ENCODE measurements at regions not wholly inside any gene's neighbourhood (a gene's known extent, or its start where the extent isn't known, plus 50 kb on each side); places are given as distances from the start of the nearest gene placed in this dataset.

GRCh38 chr2:215716956-215717355 lies 281.1 kb upstream of the FN1 start:
- DNase-seq, result no peak
- TF ChIP-seq PBX3 (IDR thresholded peaks at IDR 0.05) (no peak), POLR2AphosphoS5 (IDR thresholded peaks at IDR 0.05; ENCODE audit: low read depth, low read length) (no peak), USF2 (IDR thresholded peaks at IDR 0.05; ENCODE audit: borderline replicate concordance, low read depth, low read length) (no peak), RAD21 (IDR thresholded peaks at IDR 0.05; ENCODE audit: low read length) (no peak), EP300 (IDR thresholded peaks at IDR 0.05; ENCODE audit: borderline replicate concordance in 1 of 2, low read depth in 1 of 2, low read length in 1 of 2) (no peak), GABPA (IDR thresholded peaks at IDR 0.05; ENCODE audit: low read depth) (no peak), REST (IDR thresholded peaks at IDR 0.05; ENCODE audit: low read depth, low read length) (no peak), MEF2A (IDR thresholded peaks at IDR 0.05; ENCODE audit: borderline replicate concordance, low read depth) (no peak), CTCF (IDR thresholded peaks at IDR 0.05) (no peak), RFX5 (IDR thresholded peaks at IDR 0.05; ENCODE audit: low read length) (no peak)
- Histone ChIP-seq H3K9ac (no peak overlapping the region), H3K4me1 (ENCODE audit: control insufficient read depth in 1 of 2, insufficient read depth in 2 of 2, low read depth in 1 of 2, low read length in 1 of 2) (peaks cover 0 to 13% of the 10 kb centered on the region in 2 experiments; a peak in 2 of 4 replicates), H3K9me3 (no peaks in the 10 kb centered on the region), H3K4me2 (no peak overlapping the region), H3K36me3 (replicated peaks in 1 of 2; ENCODE audit: control insufficient read depth in 1 of 2, insufficient read depth in 2 of 2, low read length in 1 of 2) (no peaks in the 10 kb centered on the region), H3K4me3 (ENCODE audit: low read depth in 2 of 2, low read length in 1 of 2) (no peak overlapping the region), H3K9me2 (no peaks in the 10 kb centered on the region), H3K27me3 (ENCODE audit: insufficient read depth) (no peaks in the 10 kb centered on the region), H3K27ac (ENCODE audit: low read depth in 2 of 2, low read length in 1 of 2) (no peak overlapping the region), H4K20me1 (ENCODE audit: insufficient read depth) (no peaks in the 10 kb centered on the region), H3K79me2 (ENCODE audit: insufficient read depth) (no peaks in the 10 kb centered on the region), H2AFZ (ENCODE audit: low read depth) (no peak overlapping the region), H3F3A (replicated peaks; ENCODE audit: insufficient read depth) (peaks cover 5% of the 10 kb centered on the region)
- CTCF ChIA-PET, result no interaction called here
- WGBS (ENCODE audit: low lambda C conversion rate), result 94% methylated on average over 6 of the region's 6 CpGs
- POLR2A ChIA-PET, result no interaction called here

Measured in SK-N-SH (cell line).